RWPE1 (cell line): ENCODE measurements at regions not wholly inside any gene's neighbourhood (a gene's known extent, or its start where the extent isn't known, plus 50 kb on each side); places are given as distances from the start of the nearest gene placed in this dataset.

Experiments used
- CTCF ChIA-PET: fragments of 350-600 bp; sonication (Branson Sonifier 250); formaldehyde crosslinking; extraction: SDS; loops from one replicate; lab custom pipeline; 2021; lab: Yijun Ruan, JAX
- POLR2A ChIA-PET: fragments of 400-600 bp; formaldehyde crosslinking; extraction: SDS; loops from one replicate; lab custom pipeline; 2020; ENCODE audit warnings: antibody characterized with exemption; ENCODE audit not compliant: low non-redundant PET; lab: Yijun Ruan, JAX
- DNase-seq: peaks from one replicate; pipeline ENCODE4 v3.0.0; 2012; ENCODE audit warnings: low spot score
- H3K27ac ChIP-seq: fragments of 450-650 bp; 2 replicates; pipeline ENCODE4 v1.5.1; 2017
- CTCF ChIP-seq: fragments of 450-650 bp; conservative IDR thresholded peaks from 2 replicates; pipeline ENCODE4 v1.5.1; 2017; ENCODE audit warnings: low read depth, mild to moderate bottlenecking

GRCh38 chr14:65966188-65966587 is 520.0 kb upstream of the CCDC196 start:
- no peak for TF ChIP-seq CTCF
- CTCF ChIA-PET, result interaction anchor here (0.6 to 0.9 kb wide), 2 partner anchors 25 to 551 kb away, joined by 3 to 4 read pairs; no protein-coding TSS in a partner anchor
- DNase-seq, result no peak
- no peak overlapping the region for H3K27ac ChIP-seq
- POLR2A ChIA-PET, result no interaction called here

- no peak overlapping the region for H3K27ac ChIP-seq
- CTCF ChIA-PET, result no interaction called here
- DNase-seq, result no peak
- no peak for TF ChIP-seq CTCF
- POLR2A ChIA-PET, result no interaction called here
Observed at GRCh38 chr14:65972346-65972870, 513.8 kb upstream of the CCDC196 start.

GRCh38 chr14:65972891-65973290 is 513.3 kb upstream of the CCDC196 start:
- DNase-seq, result no peak
- TF ChIP-seq CTCF, result no peak
- ChIA-PET POLR2A (no interaction called here), CTCF (no interaction called here)
- no peak overlapping the region for H3K27ac ChIP-seq

- POLR2A ChIA-PET, result no interaction called here
- no peak overlapping the region for H3K27ac ChIP-seq
- DNase-seq, result no peak
- CTCF ChIA-PET, result no interaction called here
- TF ChIP-seq CTCF, result no peak
Observed at GRCh38 chr14:65975865-65976264, 510.3 kb upstream of the CCDC196 start.

GRCh38 chr14:65976761-65977404 is 509.3 kb upstream of the CCDC196 start:
- POLR2A ChIA-PET, result no interaction called here

More at GRCh38 chr14:65976761-65977404, 509.3 kb upstream of the CCDC196 start:
- H3K27ac ChIP-seq, result no peak overlapping the region
- no peak for TF ChIP-seq CTCF
- CTCF ChIA-PET, result no interaction called here
- DNase-seq, result no peak
